ENCODE measurements at regions not wholly inside any gene's neighbourhood (a gene's known extent, or its start where the extent isn't known, plus 50 kb on each side); places are given as distances from the start of the nearest gene placed in this dataset.

DNA sequence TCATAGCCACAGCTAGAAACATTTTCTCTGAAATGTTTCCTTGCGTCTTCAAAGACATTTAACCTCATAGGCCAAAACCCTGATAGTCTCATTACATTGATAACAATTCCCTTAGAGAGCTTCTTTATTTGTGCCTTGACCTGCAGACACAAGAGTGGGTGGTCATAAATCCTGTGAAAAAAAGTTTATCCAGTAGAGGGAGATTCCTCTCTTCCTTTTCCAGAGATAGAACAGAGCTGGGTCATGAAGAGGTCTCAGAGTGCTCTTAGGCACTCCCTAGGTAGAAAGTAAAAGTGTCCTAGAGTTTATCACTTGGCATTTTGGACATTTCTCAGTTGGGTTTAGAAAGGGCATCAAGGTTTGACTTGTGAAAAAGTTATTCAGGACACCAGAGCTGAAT, 426.1 kb downstream of the NUF2 start:
- Histone ChIP-seq H4K91ac (ENCODE audit: insufficient read depth, low read depth, low read length) (no peak overlapping the region), H3K14ac (replicated peaks; ENCODE audit: low read depth, low read length) (no peak overlapping the region), H3K18ac (ENCODE audit: low read depth, low read length) (no peak overlapping the region), H3K27me3 (ENCODE audit: control insufficient read depth, insufficient read depth, low read length) (no peaks in the 10 kb centered on the region), H3K23ac (ENCODE audit: low read depth, low read length) (no peak overlapping the region), H3K4me3 (ENCODE audit: insufficient read depth, low read depth, low read length) (no peak overlapping the region), H4K5ac (ENCODE audit: low read depth, low read length) (no peak overlapping the region), H2BK15ac (ENCODE audit: low read depth, low read length) (no peak overlapping the region), H3K4me1 (ENCODE audit: control insufficient read depth, insufficient read depth, low read length) (no peaks in the 10 kb centered on the region), H3K4me2 (ENCODE audit: low read depth, low read length) (no peak overlapping the region), H3K36me3 (ENCODE audit: control insufficient read depth, insufficient read depth, low read length) (no peaks in the 10 kb centered on the region), H2AK5ac (ENCODE audit: low read depth, low read length) (no peak overlapping the region), H4K8ac (ENCODE audit: low read depth in 2 of 2, low read length in 2 of 2) (no peak overlapping the region), H3K27ac (ENCODE audit: insufficient read depth, low read length) (no peak overlapping the region), H2AFZ (replicated peaks; ENCODE audit: low read length, poor library complexity) (no peak overlapping the region), H2BK20ac (ENCODE audit: low read depth, low read length) (no peak overlapping the region), H3K9ac (ENCODE audit: low read depth, low read length) (no peak overlapping the region), H3K9me3 (ENCODE audit: control insufficient read depth, insufficient read depth, low read length) (peaks cover 9% of the 10 kb centered on the region; the same call in 1 of the 2 replicates), H2BK120ac (ENCODE audit: low read depth, low read length) (no peak overlapping the region), H3K56ac (ENCODE audit: extremely low read depth, insufficient read depth, low read length) (no peak overlapping the region), H3K4ac (ENCODE audit: low read depth, low read length) (no peak overlapping the region), H2BK5ac (ENCODE audit: low read depth, low read length, poor library complexity, severe bottlenecking) (no peak overlapping the region), H2AK9ac (replicated peaks; ENCODE audit: low read depth, low read length, poor library complexity) (no peak overlapping the region), H3K79me1 (ENCODE audit: low read depth in 1 of 2, low read length in 2 of 2) (no peaks in the 10 kb centered on the region), H4K20me1 (ENCODE audit: insufficient read depth, low read length) (no peaks in the 10 kb centered on the region), H3K9me1 (ENCODE audit: insufficient read depth, low read length) (no peaks in the 10 kb centered on the region)
- ChIA-PET POLR2A (ENCODE audit: unreplicated experiment) (no interaction called here), CTCF (no interaction called here)
- dilution Hi-C loops (cut with HindIII; ENCODE audit: low sequenced_read_pairs, unreplicated experiment), result no loop called here
- no peak for DNase-seq
- no peak for ATAC-seq (ENCODE audit: low read depth)
- in situ Hi-C loops (cut with MboI; ENCODE audit: low sequenced_read_pairs), result no loop called here
- no TSS peak for BruUV-seq (replicated peaks)
- WGBS, 2 experiments (ENCODE audit: extremely low coverage in 2 of 2, insufficient read length in 1 of 2), result no CpG with 5 or more reads among the region's 1 CpG
- no peak for TF ChIP-seq RCOR1 (IDR thresholded peaks at IDR 0.05; ENCODE audit: insufficient replicate concordance, low read length)
- no peak for TF ChIP-seq RFX5 (IDR thresholded peaks at IDR 0.05; ENCODE audit: low read depth, low read length)
- TF ChIP-seq MAFK (IDR thresholded peaks at IDR 0.05; ENCODE audit: low read depth, low read length), result no peak
- no peak for TF ChIP-seq RAD21 (IDR thresholded peaks at IDR 0.05; ENCODE audit: low read length)
- no peak for TF ChIP-seq USF2 (IDR thresholded peaks at IDR 0.05; ENCODE audit: low read depth, low read length)
- intact Hi-C loops (cut with micrococcal nuclease), result no loop called here

Measured in IMR-90 (cell line).